ENCODE measurements at regions not wholly inside any gene's neighbourhood (a gene's known extent, or its start where the extent isn't known, plus 50 kb on each side); places are given as distances from the start of the nearest gene placed in this dataset.

GRCh38 chr6:145306489-145306888 is 428.8 kb downstream of the EPM2A start:
- TF ChIP-seq CTCF (IDR thresholded peaks at IDR 0.05), result no peak
- TF ChIP-seq EP300 (IDR thresholded peaks at IDR 0.05), result no peak
- no peak for TF ChIP-seq POLR2A (IDR thresholded peaks at IDR 0.05)

All from gastroesophageal sphincter (tissue), 3 donors.